Loucy (cell line): ENCODE measurements at regions not wholly inside any gene's neighbourhood (a gene's known extent, or its start where the extent isn't known, plus 50 kb on each side); places are given as distances from the start of the nearest gene placed in this dataset.

Experiments
- H2AFZ ChIP-seq: fragments of 200-600 bp; sonication (generic); 2 replicates; pipeline ENCODE4 v1.6.0; 2016; ENCODE audit warnings: antibody characterized with exemption, mild to moderate bottlenecking, low read length, moderate library complexity
- H3F3A ChIP-seq: fragments of 200-600 bp; 2 replicates; pipeline ENCODE4 v1.6.0; 2016; ENCODE audit warnings: antibody characterized with exemption, low read depth, mild to moderate bottlenecking
- H3K27me3 ChIP-seq: fragments of 200-600 bp; sonication (generic); 2 replicates; pipeline ENCODE4 v1.6.1; 2014; ENCODE audit warnings: low read length, mild to moderate bottlenecking; ENCODE audit not compliant: insufficient read depth, poor library complexity, severe bottlenecking
- H3K36me3 ChIP-seq: fragments of 200-600 bp; sonication (generic); 2 replicates; pipeline ENCODE4 v1.6.1; 2016; ENCODE audit warnings: low read length; ENCODE audit not compliant: insufficient read depth
- H3K4me1 ChIP-seq: fragments of 200-600 bp; sonication (generic); 2 replicates; pipeline ENCODE4 v1.5.1; 2014; ENCODE audit warnings: low read length, mild to moderate bottlenecking; ENCODE audit not compliant: insufficient read depth, poor library complexity, severe bottlenecking
- H3K4me2 ChIP-seq: fragments of 200-600 bp; sonication (generic); 2 replicates; pipeline ENCODE4 v1.6.0; 2014; ENCODE audit warnings: antibody characterized with exemption, low read length, low read depth, mild to moderate bottlenecking; ENCODE audit not compliant: poor library complexity, severe bottlenecking
- H3K4me3 ChIP-seq: fragments of 200-600 bp; sonication (generic); 2 replicates; pipeline ENCODE4 v1.5.1; 2014; ENCODE audit warnings: low read length, mild to moderate bottlenecking, mixed read lengths; ENCODE audit not compliant: poor library complexity, severe bottlenecking
- H3K79me2 ChIP-seq: fragments of 200-600 bp; sonication (generic); 2 replicates; pipeline ENCODE4 v1.6.1; 2014; ENCODE audit warnings: low read length; ENCODE audit not compliant: insufficient read depth
- H3K9ac ChIP-seq: fragments of 200-600 bp; sonication (generic); 2 replicates; pipeline ENCODE4 v1.6.0; 2014; ENCODE audit warnings: mild to moderate bottlenecking, low read depth, low read length, moderate library complexity; ENCODE audit not compliant: poor library complexity, severe bottlenecking
- H3K9me2 ChIP-seq: fragments of 200-600 bp; sonication (generic); replicated peaks from 2 replicates; pipeline ENCODE4 v1.6.1; 2016; ENCODE audit warnings: low read depth, low read length, mixed read lengths
- H3K9me3 ChIP-seq: fragments of 200-600 bp; sonication (generic); 2 replicates; pipeline ENCODE4 v1.6.1; 2014; ENCODE audit warnings: mild to moderate bottlenecking, antibody characterized with exemption, low read length, low read depth; ENCODE audit not compliant: insufficient read depth
- H4K20me1 ChIP-seq: fragments of 200-600 bp; sonication (generic); 2 replicates; pipeline ENCODE4 v1.6.0; 2014; ENCODE audit warnings: antibody characterized with exemption, low read length, mild to moderate bottlenecking; ENCODE audit not compliant: insufficient read depth, poor library complexity, severe bottlenecking
- EZH2phosphoT487 ChIP-seq: fragments of 200-600 bp; IDR thresholded peaks from 2 replicates; pipeline ENCODE4 v1.6.1; 2018; ENCODE audit warnings: antibody characterized with exemption, mild to moderate bottlenecking, moderate library complexity, borderline replicate concordance
- TF ChIP-seq, protein P1 (sequence below): fragments of 200-600 bp; sonication (generic); conservative IDR thresholded peaks from 2 replicates; pipeline ENCODE4 v1.5.1; 2014; ENCODE audit warnings: mild to moderate bottlenecking, antibody characterized with exemption, low read length

DNA sequence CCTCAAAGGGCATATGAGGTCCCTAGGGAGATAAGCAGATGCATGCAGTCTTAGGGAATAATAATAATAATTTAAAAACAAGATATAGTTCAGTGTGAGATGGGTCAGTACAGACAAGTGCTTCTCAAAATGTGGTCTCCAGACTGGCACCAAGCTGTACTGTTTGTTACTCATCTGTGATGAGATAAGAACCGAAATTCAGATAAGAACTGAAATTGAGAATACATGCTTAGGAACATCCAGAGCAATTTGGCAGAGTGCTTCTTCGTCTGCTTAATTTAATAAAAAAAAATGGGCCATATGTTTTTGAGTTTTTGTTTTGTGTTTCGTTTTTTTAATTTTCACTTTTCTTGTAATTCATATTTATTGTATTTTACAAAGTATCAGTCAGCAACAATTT, 86.5 kb upstream of the SGCD start:
- no peaks in the 10 kb centered on the region for H3K36me3 ChIP-seq
- H3K79me2 ChIP-seq, result no peaks in the 10 kb centered on the region
- H3K9me2 ChIP-seq, result no peaks in the 10 kb centered on the region
- H3F3A ChIP-seq, result no peaks in the 10 kb centered on the region
- no peak overlapping the region for H3K4me3 ChIP-seq
- H3K4me2 ChIP-seq, result no peak overlapping the region
- TF ChIP-seq, protein P1, sequence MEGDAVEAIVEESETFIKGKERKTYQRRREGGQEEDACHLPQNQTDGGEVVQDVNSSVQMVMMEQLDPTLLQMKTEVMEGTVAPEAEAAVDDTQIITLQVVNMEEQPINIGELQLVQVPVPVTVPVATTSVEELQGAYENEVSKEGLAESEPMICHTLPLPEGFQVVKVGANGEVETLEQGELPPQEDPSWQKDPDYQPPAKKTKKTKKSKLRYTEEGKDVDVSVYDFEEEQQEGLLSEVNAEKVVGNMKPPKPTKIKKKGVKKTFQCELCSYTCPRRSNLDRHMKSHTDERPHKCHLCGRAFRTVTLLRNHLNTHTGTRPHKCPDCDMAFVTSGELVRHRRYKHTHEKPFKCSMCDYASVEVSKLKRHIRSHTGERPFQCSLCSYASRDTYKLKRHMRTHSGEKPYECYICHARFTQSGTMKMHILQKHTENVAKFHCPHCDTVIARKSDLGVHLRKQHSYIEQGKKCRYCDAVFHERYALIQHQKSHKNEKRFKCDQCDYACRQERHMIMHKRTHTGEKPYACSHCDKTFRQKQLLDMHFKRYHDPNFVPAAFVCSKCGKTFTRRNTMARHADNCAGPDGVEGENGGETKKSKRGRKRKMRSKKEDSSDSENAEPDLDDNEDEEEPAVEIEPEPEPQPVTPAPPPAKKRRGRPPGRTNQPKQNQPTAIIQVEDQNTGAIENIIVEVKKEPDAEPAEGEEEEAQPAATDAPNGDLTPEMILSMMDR, result no peak
- no peak for TF ChIP-seq EZH2phosphoT487
- H3K4me1 ChIP-seq, result no peaks in the 10 kb centered on the region
- no peaks in the 10 kb centered on the region for H3K27me3 ChIP-seq
- no peak overlapping the region for H2AFZ ChIP-seq
- no peaks in the 10 kb centered on the region for H3K9me3 ChIP-seq
- no peaks in the 10 kb centered on the region for H4K20me1 ChIP-seq
- H3K9ac ChIP-seq, result no peak overlapping the region

DNA sequence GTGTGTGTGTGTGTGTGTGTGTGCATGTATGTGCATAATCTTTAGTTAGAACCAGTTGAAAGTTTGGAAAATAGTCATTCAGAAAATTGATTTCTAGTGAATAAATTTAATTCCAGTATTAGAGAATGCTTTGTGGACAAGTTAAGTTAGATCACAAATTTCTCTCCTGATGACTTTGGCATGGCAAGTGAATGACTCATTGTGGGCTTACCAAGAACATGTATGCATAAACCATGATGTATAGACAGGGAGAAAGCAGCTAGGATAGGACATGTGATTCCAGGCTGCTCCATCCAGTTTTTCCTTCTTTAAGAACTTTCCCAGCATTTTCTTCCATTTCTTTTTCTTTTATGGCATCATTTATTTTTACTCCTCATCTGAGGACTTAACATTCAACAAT, 85.7 kb upstream of the SGCD start:
- no peaks in the 10 kb centered on the region for H4K20me1 ChIP-seq
- no peaks in the 10 kb centered on the region for H3K79me2 ChIP-seq
- no peaks in the 10 kb centered on the region for H3K9me3 ChIP-seq
- H3K4me3 ChIP-seq, result no peak overlapping the region
- H3K9me2 ChIP-seq, result no peaks in the 10 kb centered on the region
- no peaks in the 10 kb centered on the region for H3K36me3 ChIP-seq
- no peaks in the 10 kb centered on the region for H3K27me3 ChIP-seq
- no peak overlapping the region for H3K4me2 ChIP-seq
- TF ChIP-seq, protein P1, result no peak
- no peak for TF ChIP-seq EZH2phosphoT487
- no peaks in the 10 kb centered on the region for H3K4me1 ChIP-seq
- no peaks in the 10 kb centered on the region for H3F3A ChIP-seq
- no peak overlapping the region for H2AFZ ChIP-seq
- no peak overlapping the region for H3K9ac ChIP-seq

DNA sequence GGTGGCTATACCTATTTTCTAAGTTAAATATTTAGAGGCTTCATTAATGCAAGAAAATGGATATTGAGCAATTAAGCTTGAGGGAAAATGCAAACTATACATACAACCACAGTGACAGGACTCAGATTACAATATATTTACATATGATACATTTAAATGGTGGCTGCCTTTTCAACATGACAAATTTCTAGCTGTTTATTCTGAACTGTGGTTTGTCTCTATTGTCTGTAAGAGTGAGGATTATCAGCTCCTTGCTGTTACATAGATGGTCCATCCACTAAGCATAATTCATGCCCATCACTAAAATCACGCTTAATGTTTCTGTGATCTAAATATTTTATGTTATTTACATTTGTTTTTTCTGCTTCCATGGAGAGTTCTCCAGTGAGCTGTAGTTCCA, 81.1 kb upstream of the SGCD start:
- H4K20me1 ChIP-seq, result no peaks in the 10 kb centered on the region
- H3K9me2 ChIP-seq, result no peaks in the 10 kb centered on the region
- H3K79me2 ChIP-seq, result no peaks in the 10 kb centered on the region
- no peaks in the 10 kb centered on the region for H3K4me1 ChIP-seq
- no peaks in the 10 kb centered on the region for H3K36me3 ChIP-seq
- H3K9ac ChIP-seq, result no peak overlapping the region
- H3K4me2 ChIP-seq, result no peak overlapping the region
- no peaks in the 10 kb centered on the region for H3K27me3 ChIP-seq
- H3F3A ChIP-seq, result no peaks in the 10 kb centered on the region
- H3K9me3 ChIP-seq, result no peaks in the 10 kb centered on the region
- no peak overlapping the region for H3K4me3 ChIP-seq
- no peak overlapping the region for H2AFZ ChIP-seq
- TF ChIP-seq, protein P1, result no peak
- TF ChIP-seq EZH2phosphoT487, result no peak
